ENCODE measurements at regions not wholly inside any gene's neighbourhood (a gene's known extent, or its start where the extent isn't known, plus 50 kb on each side); places are given as distances from the start of the nearest gene placed in this dataset.

- no peaks in the 10 kb centered on the region for H3K9me3 ChIP-seq (ENCODE audit: low read depth, low read length, poor library complexity, severe bottlenecking)
- H3K27me3 ChIP-seq (replicated peaks; ENCODE audit: insufficient read depth, low read depth, low read length, poor library complexity) = no peaks in the 10 kb centered on the region
- no peak for DNase-seq (ENCODE audit: low spot score)
- no TSS peak for BruUV-seq (replicated peaks)
- TF ChIP-seq, protein P1, sequence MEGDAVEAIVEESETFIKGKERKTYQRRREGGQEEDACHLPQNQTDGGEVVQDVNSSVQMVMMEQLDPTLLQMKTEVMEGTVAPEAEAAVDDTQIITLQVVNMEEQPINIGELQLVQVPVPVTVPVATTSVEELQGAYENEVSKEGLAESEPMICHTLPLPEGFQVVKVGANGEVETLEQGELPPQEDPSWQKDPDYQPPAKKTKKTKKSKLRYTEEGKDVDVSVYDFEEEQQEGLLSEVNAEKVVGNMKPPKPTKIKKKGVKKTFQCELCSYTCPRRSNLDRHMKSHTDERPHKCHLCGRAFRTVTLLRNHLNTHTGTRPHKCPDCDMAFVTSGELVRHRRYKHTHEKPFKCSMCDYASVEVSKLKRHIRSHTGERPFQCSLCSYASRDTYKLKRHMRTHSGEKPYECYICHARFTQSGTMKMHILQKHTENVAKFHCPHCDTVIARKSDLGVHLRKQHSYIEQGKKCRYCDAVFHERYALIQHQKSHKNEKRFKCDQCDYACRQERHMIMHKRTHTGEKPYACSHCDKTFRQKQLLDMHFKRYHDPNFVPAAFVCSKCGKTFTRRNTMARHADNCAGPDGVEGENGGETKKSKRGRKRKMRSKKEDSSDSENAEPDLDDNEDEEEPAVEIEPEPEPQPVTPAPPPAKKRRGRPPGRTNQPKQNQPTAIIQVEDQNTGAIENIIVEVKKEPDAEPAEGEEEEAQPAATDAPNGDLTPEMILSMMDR (conservative IDR thresholded peaks at IDR 0.05; ENCODE audit: low read depth, low read length) = no peak
- no peak for TF ChIP-seq EZH2 (IDR thresholded peaks at IDR 0.05; ENCODE audit: borderline replicate concordance, low read depth, low read length, poor library complexity, severe bottlenecking)
- H3K27ac ChIP-seq (ENCODE audit: low read depth, low read length, poor library complexity, severe bottlenecking) = no peak overlapping the region
- intact Hi-C loops (cut with micrococcal nuclease; ENCODE audit: unreplicated experiment) = no loop called here
- CTCF ChIA-PET = no interaction called here
- POLR2A ChIA-PET (ENCODE audit: low non-redundant PET) = no interaction called here
- no peak overlapping the region for H3K4me3 ChIP-seq (ENCODE audit: low read depth, low read length, poor library complexity, severe bottlenecking)
- H3K36me3 ChIP-seq (ENCODE audit: insufficient read depth, low read length, poor library complexity, severe bottlenecking) = no peaks in the 10 kb centered on the region
- no peaks in the 10 kb centered on the region for H3K4me1 ChIP-seq (ENCODE audit: insufficient read depth, low read length, poor library complexity, severe bottlenecking)
Measured at GRCh38 chr12:47348206-47348605, 268.4 kb upstream of the AMIGO2 start.

- ChIA-PET POLR2A (ENCODE audit: low non-redundant PET) (no interaction called here), CTCF (no interaction called here)
- Histone ChIP-seq H3K36me3 (ENCODE audit: insufficient read depth, low read length, poor library complexity, severe bottlenecking) (no peaks in the 10 kb centered on the region), H3K27me3 (replicated peaks; ENCODE audit: insufficient read depth, low read depth, low read length, poor library complexity) (no peaks in the 10 kb centered on the region), H3K4me3 (ENCODE audit: low read depth, low read length, poor library complexity, severe bottlenecking) (no peak overlapping the region), H3K4me1 (ENCODE audit: insufficient read depth, low read length, poor library complexity, severe bottlenecking) (no peaks in the 10 kb centered on the region), H3K27ac (ENCODE audit: low read depth, low read length, poor library complexity, severe bottlenecking) (no peak overlapping the region), H3K9me3 (ENCODE audit: low read depth, low read length, poor library complexity, severe bottlenecking) (no peaks in the 10 kb centered on the region)
- DNase-seq (ENCODE audit: low spot score) = no peak
- TF ChIP-seq, protein P1 (conservative IDR thresholded peaks at IDR 0.05; ENCODE audit: low read depth, low read length) = no peak
- no peak for TF ChIP-seq EZH2 (IDR thresholded peaks at IDR 0.05; ENCODE audit: borderline replicate concordance, low read depth, low read length, poor library complexity, severe bottlenecking)
- intact Hi-C loops (cut with micrococcal nuclease; ENCODE audit: unreplicated experiment) = no loop called here
- BruUV-seq (replicated peaks) = no TSS peak
Measured at GRCh38 chr12:47346251-47347019, 266.7 kb upstream of the AMIGO2 start.

DNA sequence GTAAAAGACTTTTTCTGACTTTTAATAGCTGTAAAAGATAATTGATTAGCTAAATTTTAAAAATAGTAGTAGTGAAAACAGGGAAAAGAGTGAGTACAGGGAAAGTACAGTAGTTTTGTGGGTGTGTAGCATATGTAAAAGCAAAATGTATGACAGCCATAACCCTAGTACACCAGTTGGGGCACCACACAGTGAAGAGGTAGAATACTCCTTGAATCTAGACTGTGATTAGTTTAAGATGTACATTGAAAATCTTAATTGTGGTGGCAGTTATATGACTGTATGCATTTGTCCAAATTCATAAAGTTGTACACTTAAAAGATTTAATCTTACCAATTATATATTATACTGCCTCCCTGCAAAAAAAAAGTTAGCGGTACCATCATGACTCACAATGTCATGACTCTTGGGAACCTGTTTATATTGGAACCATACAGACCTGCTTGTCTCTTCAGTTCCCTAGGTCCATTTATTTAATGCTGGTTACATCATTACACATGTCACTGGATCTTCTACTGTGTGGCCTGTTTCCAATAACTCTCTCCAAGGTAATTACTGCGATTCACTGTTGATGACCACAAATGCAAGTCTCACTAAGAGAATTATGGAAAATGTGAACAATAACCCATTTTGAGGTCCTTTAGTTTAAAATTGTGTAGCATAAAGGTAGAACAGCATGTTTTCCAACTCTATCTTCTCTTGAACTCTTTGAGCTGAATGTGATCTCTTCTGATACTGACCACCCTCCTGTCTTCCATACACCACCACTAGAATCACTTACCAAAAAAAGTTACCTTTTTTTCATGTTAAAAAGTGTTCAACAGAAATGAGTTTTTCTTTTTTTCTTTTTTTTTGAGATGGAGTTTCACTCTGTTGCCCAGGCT, 264.2 kb upstream of the AMIGO2 start:
- DNase-seq (ENCODE audit: low spot score) = no peak
- no peaks in the 10 kb centered on the region for H3K9me3 ChIP-seq (ENCODE audit: low read depth, low read length, poor library complexity, severe bottlenecking)
- H3K27me3 ChIP-seq (replicated peaks; ENCODE audit: insufficient read depth, low read depth, low read length, poor library complexity) = no peaks in the 10 kb centered on the region
- no peaks in the 10 kb centered on the region for H3K4me1 ChIP-seq (ENCODE audit: insufficient read depth, low read length, poor library complexity, severe bottlenecking)
- no TSS peak for BruUV-seq (replicated peaks)
- no peak overlapping the region for H3K4me3 ChIP-seq (ENCODE audit: low read depth, low read length, poor library complexity, severe bottlenecking)
- intact Hi-C loops (cut with micrococcal nuclease; ENCODE audit: unreplicated experiment) = no loop called here
- no peak for TF ChIP-seq EZH2 (IDR thresholded peaks at IDR 0.05; ENCODE audit: borderline replicate concordance, low read depth, low read length, poor library complexity, severe bottlenecking)
- TF ChIP-seq, protein P1 (conservative IDR thresholded peaks at IDR 0.05; ENCODE audit: low read depth, low read length) = no peak
- H3K36me3 ChIP-seq (ENCODE audit: insufficient read depth, low read length, poor library complexity, severe bottlenecking) = no peaks in the 10 kb centered on the region
- CTCF ChIA-PET = no interaction called here
- POLR2A ChIA-PET (ENCODE audit: low non-redundant PET) = no interaction called here
- no peak overlapping the region for H3K27ac ChIP-seq (ENCODE audit: low read depth, low read length, poor library complexity, severe bottlenecking)
